HCT116 (cell line): ENCODE measurements at regions not wholly inside any gene's neighbourhood (a gene's known extent, or its start where the extent isn't known, plus 50 kb on each side); places are given as distances from the start of the nearest gene placed in this dataset.

Experiments
- EZH2 ChIP-seq: fragments of 200-600 bp; sonication (generic); IDR thresholded peaks from 2 replicates; pipeline ENCODE4 v1.6.1; 2017; ENCODE audit warnings: antibody characterized with exemption, mixed run types
- EZH2phosphoT487 ChIP-seq: fragments of 200-600 bp; IDR thresholded peaks from 2 replicates; pipeline ENCODE4 v1.6.1; 2018; ENCODE audit warnings: antibody characterized with exemption, borderline replicate concordance
- JUND ChIP-seq: IDR thresholded peaks from 2 replicates; pipeline ENCODE4 v1.6.1; 2012
- MAX ChIP-seq: IDR thresholded peaks from 2 replicates; pipeline ENCODE4 v1.6.1; 2012
- POLR2A ChIP-seq: IDR thresholded peaks from 2 replicates; pipeline ENCODE4 v1.7.0; 2011; ENCODE audit warnings: borderline replicate concordance; ENCODE audit not compliant: insufficient read depth, insufficient read length; ENCODE audit errors: extremely low read depth
- POLR2AphosphoS5 ChIP-seq: IDR thresholded peaks from 2 replicates; pipeline ENCODE4 v1.6.1; 2011; ENCODE audit warnings: mild to moderate bottlenecking, low read depth, low read length, moderate library complexity
- RAD21 ChIP-seq: IDR thresholded peaks from 2 replicates; pipeline ENCODE4 v1.6.1; 2012; ENCODE audit warnings: low read depth, mild to moderate bottlenecking
- SIN3A ChIP-seq: IDR thresholded peaks from 2 replicates; pipeline ENCODE4 v1.6.1; 2012; ENCODE audit warnings: low read depth
- SP1 ChIP-seq: IDR thresholded peaks from 2 replicates; pipeline ENCODE4 v1.6.1; 2012; ENCODE audit warnings: low read depth
- ZBTB33 ChIP-seq: IDR thresholded peaks from 2 replicates; pipeline ENCODE4 v1.6.1; 2011; ENCODE audit warnings: mild to moderate bottlenecking, low read length, moderate library complexity; ENCODE audit not compliant: insufficient replicate concordance; ENCODE audit errors: extremely low read depth
- ZFX ChIP-seq: fragments of 450-650 bp; IDR thresholded peaks from 2 replicates; pipeline ENCODE4 v1.6.1; 2017
- ZNF274 ChIP-seq: fragments of 200-500 bp; sonication (Bioruptor generic); IDR thresholded peaks from 2 replicates; pipeline ENCODE4 v1.6.1; 2014; ENCODE audit warnings: mild to moderate bottlenecking, low read depth, low read length, inconsistent platforms
- TF ChIP-seq, protein P1 (sequence below), 3 experiments: fragments of 200-600 bp in 1 of 3; sonication (generic) in 1 of 3; IDR thresholded peaks in 2 of 3; conservative IDR thresholded peaks in 1 of 3; 2 replicates each; pipeline ENCODE4 v1.5.1; 2012 to 2017; ENCODE audit warnings: low read depth in 2 of 3, low read length in 2 of 3, antibody characterized with exemption in 1 of 3, borderline replicate concordance in 1 of 3, control low read depth in 1 of 3, mild to moderate bottlenecking in 1 of 3, mixed read lengths in 1 of 3, mixed run types in 1 of 3, moderate library complexity in 1 of 3; ENCODE audit not compliant: insufficient read depth in 1 of 3

- TF ChIP-seq ZNF274 (no peak), POLR2A (no peak), ZBTB33 (no peak), EZH2 (no peak), EZH2phosphoT487 (no peak), ZFX (no peak), RAD21 (no peak), JUND (no peak), MAX (no peak), SIN3A (no peak), POLR2AphosphoS5 (no peak), SP1 (no peak)
- TF ChIP-seq, protein P1, sequence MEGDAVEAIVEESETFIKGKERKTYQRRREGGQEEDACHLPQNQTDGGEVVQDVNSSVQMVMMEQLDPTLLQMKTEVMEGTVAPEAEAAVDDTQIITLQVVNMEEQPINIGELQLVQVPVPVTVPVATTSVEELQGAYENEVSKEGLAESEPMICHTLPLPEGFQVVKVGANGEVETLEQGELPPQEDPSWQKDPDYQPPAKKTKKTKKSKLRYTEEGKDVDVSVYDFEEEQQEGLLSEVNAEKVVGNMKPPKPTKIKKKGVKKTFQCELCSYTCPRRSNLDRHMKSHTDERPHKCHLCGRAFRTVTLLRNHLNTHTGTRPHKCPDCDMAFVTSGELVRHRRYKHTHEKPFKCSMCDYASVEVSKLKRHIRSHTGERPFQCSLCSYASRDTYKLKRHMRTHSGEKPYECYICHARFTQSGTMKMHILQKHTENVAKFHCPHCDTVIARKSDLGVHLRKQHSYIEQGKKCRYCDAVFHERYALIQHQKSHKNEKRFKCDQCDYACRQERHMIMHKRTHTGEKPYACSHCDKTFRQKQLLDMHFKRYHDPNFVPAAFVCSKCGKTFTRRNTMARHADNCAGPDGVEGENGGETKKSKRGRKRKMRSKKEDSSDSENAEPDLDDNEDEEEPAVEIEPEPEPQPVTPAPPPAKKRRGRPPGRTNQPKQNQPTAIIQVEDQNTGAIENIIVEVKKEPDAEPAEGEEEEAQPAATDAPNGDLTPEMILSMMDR (IDR thresholded peaks at IDR 0.05 in 2 of 3, conservative IDR thresholded peaks at IDR 0.05 in 1 of 3; ENCODE audit: borderline replicate concordance in 1 of 3, insufficient read depth in 1 of 3, low read depth in 2 of 3, low read length in 2 of 3): no peak
Measured at GRCh38 chr2:59540864-59541263, 1012.6 kb downstream of the BCL11A start.
